GM12878 (cell line): ENCODE measurements at regions not wholly inside any gene's neighbourhood (a gene's known extent, or its start where the extent isn't known, plus 50 kb on each side); places are given as distances from the start of the nearest gene placed in this dataset.

Experiments
- CREB1 ChIP-seq: IDR thresholded peaks from 2 replicates; pipeline ENCODE4 v1.6.1; 2012; ENCODE audit warnings: low read depth, mild to moderate bottlenecking, inconsistent platforms
- CTCF ChIP-seq, 3 experiments: IDR thresholded peaks in 2 of 3; conservative IDR thresholded peaks in 1 of 3; 2 replicates each; pipeline ENCODE4 v1.5.1; 2011; ENCODE audit warnings: low read depth in 3 of 3, low read length in 3 of 3, mild to moderate bottlenecking in 3 of 3, control low read depth in 2 of 3, moderate library complexity in 2 of 3, inconsistent platforms in 1 of 3, mixed read lengths in 1 of 3; ENCODE audit not compliant: control insufficient read depth in 2 of 3, insufficient read depth in 1 of 3; ENCODE audit errors: extremely low read depth in 1 of 3
- ETV6 ChIP-seq, 2 experiments: fragments of 450-650 bp in 1 of 2; IDR thresholded peaks in 1 of 2; conservative IDR thresholded peaks in 1 of 2; 2 replicates each; pipeline ENCODE4 v1.6.1; 2014; ENCODE audit warnings: antibody characterized with exemption in 1 of 2, borderline replicate concordance in 1 of 2, low read depth in 1 of 2, mild to moderate bottlenecking in 1 of 2, moderate library complexity in 1 of 2
- EZH2 ChIP-seq: IDR thresholded peaks from 2 replicates; pipeline ENCODE4 v1.6.1; 2012; ENCODE audit warnings: low read depth, mild to moderate bottlenecking, control low read depth, inconsistent platforms, low read length, borderline replicate concordance; ENCODE audit not compliant: control insufficient read depth
- JUNB ChIP-seq: IDR thresholded peaks from 2 replicates; pipeline ENCODE4 v1.6.1; 2016; ENCODE audit warnings: antibody characterized with exemption, mild to moderate bottlenecking
- NBN ChIP-seq: fragments of 450-650 bp; IDR thresholded peaks from 2 replicates; pipeline ENCODE4 v1.6.1; 2016
- NFXL1 ChIP-seq: fragments of 450-650 bp; IDR thresholded peaks from 2 replicates; pipeline ENCODE4 v1.6.1; 2017; ENCODE audit warnings: antibody characterized with exemption, mild to moderate bottlenecking, borderline replicate concordance
- NFYB ChIP-seq: IDR thresholded peaks from 2 replicates; pipeline ENCODE4 v1.6.1; 2011; ENCODE audit warnings: low read depth, mild to moderate bottlenecking, low read length, improper control_type of control experiment, moderate library complexity; ENCODE audit not compliant: insufficient read depth
- REST ChIP-seq: IDR thresholded peaks from 2 replicates; pipeline ENCODE4 v1.6.1; 2012; ENCODE audit warnings: mild to moderate bottlenecking, low read depth, low read length
- RFX5 ChIP-seq: IDR thresholded peaks from 2 replicates; pipeline ENCODE4 v1.6.1; 2011; ENCODE audit warnings: low read depth, low read length, improper control_type of control experiment
- TARDBP ChIP-seq: IDR thresholded peaks from 2 replicates; pipeline ENCODE4 v1.6.1; 2016; ENCODE audit warnings: borderline replicate concordance
- ZBTB33 ChIP-seq: fragments of 450-650 bp; IDR thresholded peaks from 2 replicates; pipeline ENCODE4 v1.6.1; 2017; ENCODE audit warnings: mild to moderate bottlenecking
- ZNF207 ChIP-seq: fragments of 450-650 bp; IDR thresholded peaks from 2 replicates; pipeline ENCODE4 v1.6.1; 2014; ENCODE audit warnings: antibody characterized with exemption, mild to moderate bottlenecking, borderline replicate concordance

DNA sequence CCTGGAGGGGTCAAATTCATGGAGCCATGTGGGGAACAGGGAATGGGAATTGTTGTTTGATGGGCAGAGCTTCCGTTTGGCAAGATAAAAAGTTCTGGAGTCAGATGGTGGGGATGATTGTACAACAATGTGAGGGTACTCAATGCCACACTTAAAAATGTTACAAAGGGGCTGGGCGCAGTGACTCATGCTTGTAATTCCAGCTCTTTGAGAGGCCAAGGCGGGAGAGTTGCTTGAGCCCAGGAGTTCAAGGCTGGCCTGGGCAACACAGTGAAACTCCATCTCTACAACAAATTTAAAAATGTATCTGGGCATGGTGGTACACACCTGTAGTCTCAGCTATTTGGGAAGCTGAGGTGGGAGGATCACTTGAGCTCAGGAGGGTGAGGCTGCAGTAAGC, 66.0 kb upstream of the DIO3 start:
- TF ChIP-seq NBN (no peak), CTCF (IDR thresholded peaks at IDR 0.05 in 2 of 3, conservative IDR thresholded peaks at IDR 0.05 in 1 of 3; ENCODE audit: control insufficient read depth in 2 of 3, extremely low read depth in 1 of 3, insufficient read depth in 1 of 3, low read depth in 3 of 3, low read length in 3 of 3) (no peak), NFXL1 (no peak), RFX5 (no peak), EZH2 (no peak), ZBTB33 (no peak), TARDBP (no peak), CREB1 (no peak), ZNF207 (no peak), REST (no peak), JUNB (no peak), ETV6 (conservative IDR thresholded peaks at IDR 0.05 in 1 of 2, IDR thresholded peaks at IDR 0.05 in 1 of 2; ENCODE audit: borderline replicate concordance in 1 of 2, low read depth in 1 of 2) (no peak), NFYB (no peak)
